ENCODE measurements at regions not wholly inside any gene's neighbourhood (a gene's known extent, or its start where the extent isn't known, plus 50 kb on each side); places are given as distances from the start of the nearest gene placed in this dataset.
A peak's percentile ranks its signal among the peaks of the same experiment; 100 is the strongest.

DNA sequence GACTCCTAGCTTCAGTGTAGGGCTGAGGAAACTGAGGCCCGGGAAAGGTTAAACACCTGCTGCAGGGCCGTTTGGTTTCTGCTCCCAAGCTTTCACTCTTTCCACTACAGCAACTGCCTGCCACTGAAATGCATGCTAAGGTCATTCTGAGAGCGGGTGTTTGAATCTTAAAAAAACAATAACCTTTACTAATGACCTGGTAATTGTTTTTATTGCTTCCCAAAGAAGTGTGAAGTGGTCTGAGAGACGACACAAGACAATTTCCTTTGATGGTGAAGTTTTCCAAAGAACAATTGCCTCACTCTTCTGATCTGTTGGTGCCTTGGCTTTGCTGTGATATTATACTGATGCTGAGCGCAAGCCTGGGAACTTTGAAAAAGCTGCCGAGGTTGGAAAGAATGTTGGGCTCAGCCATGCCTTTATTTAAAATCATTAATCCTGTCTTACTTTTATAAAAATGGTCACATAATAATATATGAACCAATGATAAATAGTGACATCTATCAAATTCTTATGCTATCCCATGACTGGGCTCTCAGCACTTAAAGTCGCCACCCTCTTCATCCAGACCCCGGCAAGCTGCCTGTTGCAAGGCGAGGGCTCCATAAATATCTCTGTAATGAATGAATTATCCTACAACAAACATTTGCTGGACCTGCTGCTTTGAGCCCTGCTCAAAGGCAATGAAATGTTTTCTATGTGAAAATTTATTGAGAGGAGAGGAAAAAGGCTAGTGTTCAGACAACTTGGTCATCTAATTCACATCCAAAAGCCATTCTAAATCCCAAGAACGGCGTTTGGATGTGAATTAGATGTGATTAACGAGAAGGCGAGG is 67.8 kb upstream of the SOD3 start:
- Histone ChIP-seq H3K4me2 (ENCODE audit: extremely low read depth, insufficient read depth, low read length) (no peak overlapping the region), H3K4me3 (replicated peaks in 1 of 4; ENCODE audit: control extremely low read depth in 1 of 4, insufficient read depth in 1 of 4, low read depth in 3 of 4, low read length in 4 of 4) (no peak overlapping the region), H3K9me3 (ENCODE audit: control insufficient read depth, insufficient read depth, low read depth, low read length) (no peaks in the 10 kb centered on the region), H3K27me3 (ENCODE audit: control insufficient read depth, insufficient read depth, low read length) (no peaks in the 10 kb centered on the region), H3K9ac (ENCODE audit: insufficient read depth, low read length) (no peak overlapping the region), H2AFZ (ENCODE audit: low read length) (no peak overlapping the region), H3K36me3 (ENCODE audit: control insufficient read depth, insufficient read depth, low read length) (no peaks in the 10 kb centered on the region), H4K20me1 (ENCODE audit: control insufficient read depth, extremely low read depth, insufficient read depth, low read length) (no peaks in the 10 kb centered on the region), H3K79me2 (ENCODE audit: control insufficient read depth, insufficient read depth, low read length) (no peaks in the 10 kb centered on the region), H3K4me1 (ENCODE audit: control insufficient read depth, extremely low read depth, insufficient read depth, low read length) (peaks cover 3% of the 10 kb centered on the region), H3K27ac (ENCODE audit: insufficient read depth, low read length) (no peak overlapping the region)
- TF ChIP-seq EZH2 (IDR thresholded peaks at IDR 0.05; ENCODE audit: low read length, missing control alignments), result no peak
- TF ChIP-seq, protein P1, sequence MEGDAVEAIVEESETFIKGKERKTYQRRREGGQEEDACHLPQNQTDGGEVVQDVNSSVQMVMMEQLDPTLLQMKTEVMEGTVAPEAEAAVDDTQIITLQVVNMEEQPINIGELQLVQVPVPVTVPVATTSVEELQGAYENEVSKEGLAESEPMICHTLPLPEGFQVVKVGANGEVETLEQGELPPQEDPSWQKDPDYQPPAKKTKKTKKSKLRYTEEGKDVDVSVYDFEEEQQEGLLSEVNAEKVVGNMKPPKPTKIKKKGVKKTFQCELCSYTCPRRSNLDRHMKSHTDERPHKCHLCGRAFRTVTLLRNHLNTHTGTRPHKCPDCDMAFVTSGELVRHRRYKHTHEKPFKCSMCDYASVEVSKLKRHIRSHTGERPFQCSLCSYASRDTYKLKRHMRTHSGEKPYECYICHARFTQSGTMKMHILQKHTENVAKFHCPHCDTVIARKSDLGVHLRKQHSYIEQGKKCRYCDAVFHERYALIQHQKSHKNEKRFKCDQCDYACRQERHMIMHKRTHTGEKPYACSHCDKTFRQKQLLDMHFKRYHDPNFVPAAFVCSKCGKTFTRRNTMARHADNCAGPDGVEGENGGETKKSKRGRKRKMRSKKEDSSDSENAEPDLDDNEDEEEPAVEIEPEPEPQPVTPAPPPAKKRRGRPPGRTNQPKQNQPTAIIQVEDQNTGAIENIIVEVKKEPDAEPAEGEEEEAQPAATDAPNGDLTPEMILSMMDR (conservative IDR thresholded peaks at IDR 0.05 in 1 of 2, IDR thresholded peaks at IDR 0.05 in 1 of 2; ENCODE audit: low read depth in 1 of 2, low read length in 2 of 2), result no peak
- DNase-seq (ENCODE audit: low read depth in 2 of 2), result no peak

DNA sequence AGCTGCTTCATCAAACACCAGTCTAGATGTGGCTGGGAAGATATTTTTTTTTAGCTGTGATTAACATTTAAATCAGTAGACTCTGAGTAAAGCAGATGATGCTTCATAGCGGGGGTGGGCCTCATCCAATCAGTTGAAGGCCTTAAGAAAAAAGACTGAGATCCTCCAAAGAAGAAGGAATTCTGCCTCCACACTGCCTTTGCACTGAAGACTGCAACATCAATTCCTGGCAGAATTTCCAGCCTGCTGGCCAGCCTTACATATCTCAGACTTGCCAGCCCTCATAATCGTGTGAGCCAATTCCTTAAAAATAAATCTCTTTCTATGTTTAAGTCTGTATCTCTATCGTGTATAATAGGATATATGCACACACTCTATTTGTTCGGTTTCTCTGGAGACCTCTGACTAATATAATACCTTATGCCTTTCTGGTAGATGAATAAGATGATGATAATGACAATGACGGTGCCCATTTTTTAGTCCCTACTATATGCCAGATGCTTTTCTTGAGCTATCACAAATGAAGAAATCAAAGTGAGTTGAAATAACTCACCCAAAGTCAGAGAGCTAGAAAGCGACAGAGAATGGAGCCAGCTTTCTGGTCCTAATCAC is 66.1 kb upstream of the SOD3 start:
- Histone ChIP-seq H3K9me3 (ENCODE audit: control insufficient read depth, insufficient read depth, low read depth, low read length) (no peaks in the 10 kb centered on the region), H3K9ac (ENCODE audit: insufficient read depth, low read length) (no peak overlapping the region), H3K79me2 (ENCODE audit: control insufficient read depth, insufficient read depth, low read length) (no peaks in the 10 kb centered on the region), H3K4me1 (ENCODE audit: control insufficient read depth, extremely low read depth, insufficient read depth, low read length) (peaks cover 3% of the 10 kb centered on the region), H2AFZ (ENCODE audit: low read length) (no peak overlapping the region), H3K4me3 (replicated peaks in 1 of 4; ENCODE audit: control extremely low read depth in 1 of 4, insufficient read depth in 1 of 4, low read depth in 3 of 4, low read length in 4 of 4) (no peak overlapping the region), H3K27me3 (ENCODE audit: control insufficient read depth, insufficient read depth, low read length) (no peaks in the 10 kb centered on the region), H3K4me2 (ENCODE audit: extremely low read depth, insufficient read depth, low read length) (no peak overlapping the region), H3K27ac (ENCODE audit: insufficient read depth, low read length) (no peak overlapping the region), H3K36me3 (ENCODE audit: control insufficient read depth, insufficient read depth, low read length) (no peaks in the 10 kb centered on the region), H4K20me1 (ENCODE audit: control insufficient read depth, extremely low read depth, insufficient read depth, low read length) (no peaks in the 10 kb centered on the region)
- DNase-seq (ENCODE audit: low read depth in 2 of 2), result no peak
- TF ChIP-seq EZH2 (IDR thresholded peaks at IDR 0.05; ENCODE audit: low read length, missing control alignments), result no peak
- TF ChIP-seq, protein P1 (conservative IDR thresholded peaks at IDR 0.05 in 1 of 2, IDR thresholded peaks at IDR 0.05 in 1 of 2; ENCODE audit: low read depth in 1 of 2, low read length in 2 of 2), result no peak

DNA sequence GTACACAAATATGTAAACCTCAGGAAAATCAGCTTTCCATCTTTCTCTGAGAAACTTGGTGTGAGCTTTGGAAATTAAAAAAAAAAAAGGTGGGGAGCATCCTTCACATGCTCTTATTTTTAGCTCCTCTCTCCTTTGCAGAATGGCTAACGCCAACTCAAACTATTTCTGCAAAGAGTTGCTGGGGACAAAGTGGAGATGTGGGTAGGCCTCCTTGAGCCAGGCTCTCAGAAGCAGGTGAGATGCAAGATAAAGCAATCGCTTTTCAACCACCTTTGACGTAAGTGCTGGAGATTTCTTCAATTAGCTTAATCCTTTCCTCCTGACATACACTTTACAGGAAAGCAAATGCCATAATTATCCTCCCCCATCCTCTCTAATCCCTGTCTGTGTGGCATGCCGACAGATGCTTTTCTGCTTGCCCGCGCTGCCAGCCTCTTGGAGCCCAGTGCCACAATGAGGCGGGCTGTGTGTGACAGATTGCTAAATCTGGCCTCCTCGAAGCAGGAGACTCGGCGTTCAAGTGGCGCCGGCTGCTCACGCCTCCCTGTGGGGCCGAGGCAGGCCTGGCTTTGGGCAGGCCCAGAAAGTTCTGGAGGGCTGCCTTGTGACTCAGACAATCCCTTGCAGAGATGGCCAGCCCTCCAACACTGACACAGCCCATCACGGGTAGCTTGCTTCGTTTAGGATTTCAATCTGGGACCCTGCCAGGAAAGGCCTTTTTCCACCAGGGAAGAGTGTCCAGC is 64.9 kb upstream of the SOD3 start:
- H3K36me3 ChIP-seq (ENCODE audit: control insufficient read depth, insufficient read depth, low read length), result no peaks in the 10 kb centered on the region
- H3K27me3 ChIP-seq (ENCODE audit: control insufficient read depth, insufficient read depth, low read length), result no peaks in the 10 kb centered on the region
- H3K27ac ChIP-seq (ENCODE audit: insufficient read depth, low read length), result no peak overlapping the region
- no peak for TF ChIP-seq EZH2 (IDR thresholded peaks at IDR 0.05; ENCODE audit: low read length, missing control alignments)
- TF ChIP-seq, protein P1 (conservative IDR thresholded peaks at IDR 0.05 in 1 of 2, IDR thresholded peaks at IDR 0.05 in 1 of 2; ENCODE audit: low read depth in 1 of 2, low read length in 2 of 2), result no peak
- no peak overlapping the region for H3K9ac ChIP-seq (ENCODE audit: insufficient read depth, low read length)
- no peaks in the 10 kb centered on the region for H3K9me3 ChIP-seq (ENCODE audit: control insufficient read depth, insufficient read depth, low read depth, low read length)
- no peak overlapping the region for H2AFZ ChIP-seq (ENCODE audit: low read length)
- no peaks in the 10 kb centered on the region for H4K20me1 ChIP-seq (ENCODE audit: control insufficient read depth, extremely low read depth, insufficient read depth, low read length)
- peak; percentile 73 to 79 for DNase-seq (ENCODE audit: low read depth in 2 of 2)
- H3K79me2 ChIP-seq (ENCODE audit: control insufficient read depth, insufficient read depth, low read length), result no peaks in the 10 kb centered on the region
- no peak overlapping the region for H3K4me2 ChIP-seq (ENCODE audit: extremely low read depth, insufficient read depth, low read length)
- H3K4me1 ChIP-seq (ENCODE audit: control insufficient read depth, extremely low read depth, insufficient read depth, low read length), result peaks cover 3% of the 10 kb centered on the region
- H3K4me3 ChIP-seq (replicated peaks in 1 of 4; ENCODE audit: control extremely low read depth in 1 of 4, insufficient read depth in 1 of 4, low read depth in 3 of 4, low read length in 4 of 4), result no peak overlapping the region
